ENCODE measurements at regions not wholly inside any gene's neighbourhood (a gene's known extent, or its start where the extent isn't known, plus 50 kb on each side); places are given as distances from the start of the nearest gene placed in this dataset.

DNA sequence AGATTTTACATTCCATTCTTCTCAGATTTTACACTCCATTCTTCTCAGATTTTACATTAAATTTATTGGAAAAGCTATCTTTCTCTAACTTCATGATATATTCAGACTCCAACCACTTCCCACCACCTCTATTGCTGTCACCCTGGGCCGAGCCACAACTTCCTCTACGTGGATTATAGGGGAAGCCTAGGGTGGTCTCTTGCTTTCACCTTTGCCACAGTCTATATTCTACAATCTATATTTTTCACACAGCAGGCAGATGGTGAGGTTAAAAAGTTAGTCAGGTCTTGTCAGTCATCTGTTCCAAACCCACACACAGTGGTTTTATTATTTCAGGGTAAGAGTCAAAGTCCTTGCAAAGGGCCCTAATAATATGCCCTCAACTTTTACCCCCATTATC is 370.8 kb upstream of the SUCLG2 start:
- no peak overlapping the region for H3K9ac ChIP-seq
- H3K27me3 ChIP-seq = no peaks in the 10 kb centered on the region
- H3K4me2 ChIP-seq = peak overlapping the region in 2 of 11 experiments; percentile 3 to 27; a peak in 1 of 22 replicates
- no peaks in the 10 kb centered on the region for H3K36me3 ChIP-seq
- no peaks in the 10 kb centered on the region for H3K9me3 ChIP-seq (replicated peaks in 1 of 11)
- no peak for TF ChIP-seq Cebpa-rat (IDR thresholded peaks at IDR 0.05)
- H3K27ac ChIP-seq = no peak overlapping the region
- H3K4me3 ChIP-seq = no peak overlapping the region
- peaks cover 0 to 5% (median 0%) of the 10 kb centered on the region in 10 experiments; a peak in 1 of 20 replicates for H3K4me1 ChIP-seq
- no peaks in the 10 kb centered on the region for H4K20me1 ChIP-seq

DNA sequence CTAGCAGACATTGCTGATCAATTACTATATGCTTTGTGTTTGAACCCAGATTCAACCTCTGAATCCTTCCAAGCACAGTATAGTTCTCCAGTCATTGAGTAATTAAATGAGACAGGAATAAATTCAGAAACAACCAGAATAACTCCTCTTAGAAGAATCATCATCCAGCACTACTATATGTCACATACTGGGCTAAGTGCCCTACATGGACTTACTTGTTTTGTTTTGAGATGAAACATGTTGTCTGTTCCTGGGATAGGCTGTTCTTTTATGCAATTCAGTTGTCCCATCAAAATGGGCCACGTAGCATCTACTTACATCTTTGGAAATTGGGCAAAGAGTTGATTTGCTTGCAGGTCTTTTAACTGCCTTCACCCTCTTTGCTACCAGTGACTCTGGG is 365.5 kb upstream of the SUCLG2 start:
- Histone ChIP-seq H3K4me2 (no peak overlapping the region), H3K4me3 (no peak overlapping the region), H3K36me3 (no peaks in the 10 kb centered on the region), H3K4me1 (no peaks in the 10 kb centered on the region), H4K20me1 (no peaks in the 10 kb centered on the region), H3K9ac (no peak overlapping the region), H3K9me3 (replicated peaks in 1 of 11) (no peaks in the 10 kb centered on the region), H3K27me3 (no peaks in the 10 kb centered on the region), H3K27ac (no peak overlapping the region)
- no peak for TF ChIP-seq Cebpa-rat (IDR thresholded peaks at IDR 0.05)

DNA sequence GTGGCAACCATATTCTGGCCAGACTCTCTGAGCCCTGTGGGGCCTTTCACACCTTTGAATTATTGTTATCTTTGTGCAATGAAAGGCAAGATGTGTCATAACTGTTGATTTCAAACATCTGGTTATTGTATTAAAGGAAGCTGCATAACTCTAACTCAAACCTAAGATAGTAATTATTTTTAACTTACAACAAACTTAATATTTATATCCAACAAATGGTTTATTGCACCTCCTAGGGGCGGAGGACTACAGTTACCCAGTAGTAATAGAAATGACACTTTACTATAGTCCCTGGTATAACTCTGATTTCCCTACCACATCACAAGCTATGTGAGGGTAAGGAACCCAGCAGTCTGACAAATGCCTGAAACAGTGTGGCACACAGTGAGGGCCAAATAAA is 363.9 kb upstream of the SUCLG2 start:
- no peak for TF ChIP-seq Cebpa-rat (IDR thresholded peaks at IDR 0.05)
- no peak overlapping the region for H3K4me3 ChIP-seq
- H3K27me3 ChIP-seq = no peaks in the 10 kb centered on the region
- no peaks in the 10 kb centered on the region for H4K20me1 ChIP-seq
- H3K36me3 ChIP-seq = no peaks in the 10 kb centered on the region
- H3K4me2 ChIP-seq = no peak overlapping the region
- no peak overlapping the region for H3K9ac ChIP-seq
- no peak overlapping the region for H3K27ac ChIP-seq
- no peaks in the 10 kb centered on the region for H3K4me1 ChIP-seq
- H3K9me3 ChIP-seq (replicated peaks in 1 of 11) = no peaks in the 10 kb centered on the region

DNA sequence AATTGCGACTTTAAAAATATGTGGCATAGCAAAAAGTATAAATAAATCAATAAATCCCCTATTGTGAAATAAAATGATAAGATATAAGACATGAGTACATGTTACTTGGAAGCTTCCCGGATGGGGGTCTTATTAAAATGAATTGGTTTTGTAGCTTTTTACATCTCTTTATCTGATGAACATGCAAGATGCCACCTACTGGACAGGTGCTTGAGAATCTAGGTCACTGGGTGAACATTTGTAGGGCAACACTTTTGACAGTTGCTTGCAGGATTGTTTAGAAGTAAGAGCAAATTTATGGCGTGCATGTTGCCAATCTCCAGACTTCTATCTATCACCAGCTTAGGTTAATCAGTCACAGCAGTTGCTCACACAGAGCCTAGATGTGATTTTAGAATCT is 362.7 kb upstream of the SUCLG2 start:
- no peak for TF ChIP-seq Cebpa-rat (IDR thresholded peaks at IDR 0.05)
- Histone ChIP-seq H3K9ac (no peak overlapping the region), H3K9me3 (replicated peaks in 1 of 11) (no peaks in the 10 kb centered on the region), H3K27me3 (no peaks in the 10 kb centered on the region), H3K4me3 (no peak overlapping the region), H3K4me1 (no peaks in the 10 kb centered on the region), H4K20me1 (no peaks in the 10 kb centered on the region), H3K4me2 (no peak overlapping the region), H3K36me3 (no peaks in the 10 kb centered on the region), H3K27ac (no peak overlapping the region)

DNA sequence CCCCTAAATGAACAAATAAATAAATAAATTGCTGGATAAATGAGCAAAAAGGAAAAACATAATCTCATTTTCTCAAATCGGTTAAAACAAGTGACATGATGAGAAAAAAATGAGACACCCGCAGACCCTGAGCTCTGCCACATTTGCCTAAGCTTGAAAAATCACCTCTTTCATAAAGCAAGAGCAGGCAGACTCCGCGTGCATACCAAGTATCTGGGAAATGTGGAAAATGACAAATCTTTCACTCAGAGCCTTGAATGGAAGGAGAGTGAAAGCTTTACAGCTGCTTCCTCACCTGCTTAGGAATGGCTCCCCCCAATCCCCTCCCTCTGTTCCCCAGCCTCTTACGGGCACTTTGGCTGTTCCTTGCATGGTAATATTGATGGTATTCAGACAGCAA is 355.5 kb upstream of the SUCLG2 start:
- no peaks in the 10 kb centered on the region for H4K20me1 ChIP-seq

DNA sequence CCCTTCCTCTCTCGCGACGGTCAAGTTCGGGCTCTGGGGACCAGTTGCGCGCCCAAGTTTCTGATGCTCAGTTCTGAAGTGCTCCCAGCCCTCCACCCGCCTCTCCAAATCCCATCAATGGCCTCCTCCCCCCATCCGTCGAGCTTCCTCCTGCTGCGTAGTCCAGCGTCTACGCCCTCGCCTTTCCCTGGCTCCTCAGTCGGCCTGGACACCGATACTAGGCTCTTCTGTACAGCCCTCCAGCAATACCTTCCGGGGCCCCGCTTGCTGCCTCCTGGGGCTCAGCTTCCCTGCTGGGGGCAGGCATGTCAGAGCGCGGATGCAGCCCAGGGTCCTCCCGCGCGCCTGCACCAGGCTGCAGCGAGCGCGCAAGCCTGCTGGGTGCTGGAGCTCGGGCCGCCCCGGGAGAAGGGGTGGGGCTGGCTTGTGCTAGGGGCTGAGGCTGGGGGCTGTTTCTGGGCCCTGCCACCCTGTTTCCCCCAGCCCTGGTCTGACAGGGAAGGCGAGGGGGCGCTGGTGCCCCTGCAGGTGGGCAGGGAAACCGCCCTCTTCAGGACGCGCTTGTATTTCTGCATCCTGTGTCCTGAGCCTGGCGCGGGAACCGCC is 353.3 kb upstream of the SUCLG2 start:
- peaks cover 45 to 53% (median 49%) of the 10 kb centered on the region in 11 experiments for H3K27me3 ChIP-seq
- peaks cover 0 to 13% (median 7%) of the 10 kb centered on the region in 11 experiments; a peak in 12 of 22 replicates for H3K9me3 ChIP-seq (replicated peaks in 1 of 11)
- H3K27ac ChIP-seq = no peak overlapping the region
- H3K36me3 ChIP-seq = no peaks in the 10 kb centered on the region
- H3K9ac ChIP-seq = no peak overlapping the region
- peak overlapping the region; percentile 35 to 62 (median 48) for H3K4me3 ChIP-seq
- no peak for TF ChIP-seq Cebpa-rat (IDR thresholded peaks at IDR 0.05)
- no peaks in the 10 kb centered on the region for H4K20me1 ChIP-seq
- peaks cover 0 to 5% (median 0%) of the 10 kb centered on the region in 10 experiments; a peak in 1 of 20 replicates for H3K4me1 ChIP-seq
- peak overlapping the region; percentile 61 to 79 (median 69) for H3K4me2 ChIP-seq

More for the DNA sequence above, 355.5 kb upstream of the SUCLG2 start:
- H3K4me1 ChIP-seq = peaks cover 0 to 5% (median 0%) of the 10 kb centered on the region in 10 experiments; a peak in 1 of 20 replicates
- H3K27ac ChIP-seq = no peak overlapping the region
- H3K36me3 ChIP-seq = no peaks in the 10 kb centered on the region
- H3K9me3 ChIP-seq (replicated peaks in 1 of 11) = peaks cover 0 to 13% (median 7%) of the 10 kb centered on the region in 11 experiments; a peak in 12 of 22 replicates
- H3K4me2 ChIP-seq = no peak overlapping the region
- H3K27me3 ChIP-seq = peaks cover 35 to 38% (median 37%) of the 10 kb centered on the region in 11 experiments
- no peak overlapping the region for H3K4me3 ChIP-seq
- H3K9ac ChIP-seq = no peak overlapping the region
- no peak for TF ChIP-seq Cebpa-rat (IDR thresholded peaks at IDR 0.05)

DNA sequence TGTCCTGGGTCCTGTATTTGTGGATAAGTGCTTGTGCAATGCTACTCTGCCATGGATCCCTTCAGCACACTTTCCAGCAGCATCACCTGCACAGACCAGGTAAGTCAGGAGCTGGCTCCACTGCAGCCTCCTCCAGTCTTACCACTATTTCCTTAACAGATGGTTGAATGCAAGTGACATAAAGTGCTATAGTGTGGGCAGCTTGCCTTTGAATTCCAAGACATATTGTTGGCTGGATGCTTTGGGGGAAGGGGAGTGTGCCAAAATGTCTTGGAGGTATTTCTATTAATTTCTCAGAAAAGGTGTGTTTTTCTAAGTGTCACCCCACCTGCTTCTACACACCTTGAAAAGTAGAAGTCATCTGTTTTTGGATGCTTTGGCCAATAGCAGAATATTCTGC is 352.2 kb upstream of the SUCLG2 start:
- H3K9ac ChIP-seq = no peak overlapping the region
- no peaks in the 10 kb centered on the region for H4K20me1 ChIP-seq
- peaks cover 0 to 5% (median 0%) of the 10 kb centered on the region in 10 experiments; a peak in 1 of 20 replicates for H3K4me1 ChIP-seq
- peaks cover 45 to 53% (median 49%) of the 10 kb centered on the region in 11 experiments for H3K27me3 ChIP-seq
- peaks cover 3 to 13% (median 7%) of the 10 kb centered on the region in 11 experiments; a peak in 12 of 22 replicates for H3K9me3 ChIP-seq (replicated peaks in 1 of 11)
- H3K36me3 ChIP-seq = no peaks in the 10 kb centered on the region
- H3K27ac ChIP-seq = no peak overlapping the region
- TF ChIP-seq Cebpa-rat (IDR thresholded peaks at IDR 0.05) = no peak
- peak overlapping the region in 2 of 11 experiments; percentile 29 to 66; a peak in 2 of 22 replicates for H3K4me2 ChIP-seq
- H3K4me3 ChIP-seq = no peak overlapping the region

DNA sequence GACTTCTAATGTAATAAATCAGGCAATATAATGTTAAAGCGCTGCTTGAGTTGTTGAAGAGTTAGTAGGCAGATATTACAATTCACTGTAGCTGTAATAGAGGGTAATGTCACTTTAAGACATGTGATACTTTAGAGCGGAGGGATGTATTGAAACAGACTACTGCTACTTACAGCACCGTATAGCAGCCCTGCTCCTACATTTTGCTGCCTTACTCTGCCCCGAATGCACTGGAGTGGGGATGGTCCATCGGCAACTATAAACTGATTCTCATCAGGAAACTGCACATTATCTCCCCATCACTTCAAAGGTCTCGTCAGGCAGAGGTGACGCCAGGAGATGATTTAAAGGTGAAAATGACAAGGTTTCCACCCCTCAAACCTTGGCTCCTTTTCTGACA is 349.7 kb upstream of the SUCLG2 start:
- Histone ChIP-seq H4K20me1 (no peaks in the 10 kb centered on the region), H3K4me2 (no peak overlapping the region), H3K9me3 (replicated peaks in 1 of 11) (peaks cover 5 to 13% (median 7%) of the 10 kb centered on the region in 11 experiments; a peak in 12 of 22 replicates), H3K4me1 (peaks cover 0 to 5% (median 0%) of the 10 kb centered on the region in 10 experiments; a peak in 1 of 20 replicates), H3K9ac (no peak overlapping the region), H3K4me3 (no peak overlapping the region), H3K36me3 (no peaks in the 10 kb centered on the region), H3K27me3 (peaks cover 45 to 53% (median 49%) of the 10 kb centered on the region in 11 experiments), H3K27ac (no peak overlapping the region)
- TF ChIP-seq Cebpa-rat (IDR thresholded peaks at IDR 0.05) = no peak

DNA sequence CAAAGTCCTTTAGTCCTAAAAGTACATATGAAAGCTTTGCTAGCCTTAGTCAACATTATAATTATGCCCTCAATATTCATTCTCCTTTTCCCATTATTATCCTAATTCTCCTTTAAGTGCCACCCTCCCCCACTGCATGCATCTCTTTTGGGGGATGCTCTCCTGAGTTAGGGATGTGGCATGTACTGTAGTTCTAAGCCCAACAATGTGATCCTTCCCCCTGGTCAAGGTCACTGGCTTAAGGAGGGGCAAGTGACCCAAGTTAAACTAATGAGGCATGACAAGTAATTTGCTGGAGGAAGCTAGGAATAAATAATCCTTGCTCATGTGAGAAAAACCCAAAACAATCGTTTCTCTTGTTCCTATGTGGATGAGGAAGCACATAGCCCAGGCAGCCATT is 343.9 kb upstream of the SUCLG2 start:
- no peak overlapping the region for H3K4me3 ChIP-seq
- no peaks in the 10 kb centered on the region for H3K27me3 ChIP-seq
- H3K36me3 ChIP-seq = no peaks in the 10 kb centered on the region
- no peaks in the 10 kb centered on the region for H4K20me1 ChIP-seq
- TF ChIP-seq Cebpa-rat (IDR thresholded peaks at IDR 0.05) = no peak
- no peaks in the 10 kb centered on the region for H3K4me1 ChIP-seq
- peaks cover 0 to 6% (median 0%) of the 10 kb centered on the region in 11 experiments; a peak in 3 of 22 replicates for H3K9me3 ChIP-seq (replicated peaks in 1 of 11)
- no peak overlapping the region for H3K27ac ChIP-seq
- no peak overlapping the region for H3K9ac ChIP-seq
- no peak overlapping the region for H3K4me2 ChIP-seq

DNA sequence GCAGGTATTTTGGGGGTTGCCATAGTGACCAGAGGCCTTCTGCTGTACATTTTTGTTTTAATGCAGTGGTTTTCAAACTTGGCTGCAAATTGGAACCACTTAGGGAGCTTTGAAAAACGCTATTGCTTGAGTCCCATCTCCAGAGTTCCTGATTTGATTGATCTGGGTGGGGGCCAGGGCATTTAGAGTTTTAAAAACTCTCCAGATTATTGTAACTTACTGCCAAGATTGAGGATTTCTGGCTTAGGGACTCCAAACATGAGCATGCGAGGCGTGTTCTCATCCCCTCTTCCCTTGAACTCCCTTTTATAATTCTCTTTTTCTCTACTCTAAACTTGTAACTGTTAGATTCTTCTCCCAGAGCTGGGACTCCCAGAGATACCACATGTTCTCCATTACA is 340.8 kb upstream of the SUCLG2 start:
- H3K4me1 ChIP-seq = peaks cover 0 to 10% (median 4%) of the 10 kb centered on the region in 10 experiments; a peak in 8 of 20 replicates
- peaks cover 0 to 4% (median 0%) of the 10 kb centered on the region in 11 experiments; a peak in 1 of 22 replicates for H3K9me3 ChIP-seq (replicated peaks in 1 of 11)
- H3K27ac ChIP-seq = no peak overlapping the region
- no peak overlapping the region for H3K4me3 ChIP-seq
- no peaks in the 10 kb centered on the region for H4K20me1 ChIP-seq
- no peak overlapping the region for H3K9ac ChIP-seq
- no peak for TF ChIP-seq Cebpa-rat (IDR thresholded peaks at IDR 0.05)
- no peak overlapping the region for H3K4me2 ChIP-seq
- no peaks in the 10 kb centered on the region for H3K36me3 ChIP-seq
- no peaks in the 10 kb centered on the region for H3K27me3 ChIP-seq
